Mucosa of rectum (tissue), 2 donors: ENCODE measurements at regions not wholly inside any gene's neighbourhood (a gene's known extent, or its start where the extent isn't known, plus 50 kb on each side); places are given as distances from the start of the nearest gene placed in this dataset.
"Not testable (repeated sequence)": the region's sequence is repeated elsewhere in the genome, so short reads cannot be mapped to it uniquely, and the experiment has no call there.

Experiments
- H3K27ac ChIP-seq, 2 donors: one replicate each; pipeline ENCODE4 v1.7.0; 2013; ENCODE audit warnings: inconsistent platforms in 2 of 2, low read depth in 2 of 2, low read length in 2 of 2
- H3K27me3 ChIP-seq, 2 donors: one replicate each; pipeline ENCODE4 v1.7.0; 2013; ENCODE audit warnings: low read length in 2 of 2; ENCODE audit not compliant: control insufficient read depth in 2 of 2, insufficient read depth in 2 of 2
- H3K36me3 ChIP-seq, 2 donors: one replicate each; pipeline ENCODE4 v1.7.0; 2013; ENCODE audit warnings: low read length in 2 of 2; ENCODE audit not compliant: control insufficient read depth in 2 of 2, insufficient read depth in 2 of 2
- H3K4me1 ChIP-seq, 2 donors: one replicate each; pipeline ENCODE4 v1.7.0; 2013; ENCODE audit warnings: low read length in 2 of 2, mild to moderate bottlenecking in 1 of 2; ENCODE audit not compliant: control insufficient read depth in 2 of 2, insufficient read depth in 2 of 2
- H3K4me3 ChIP-seq, 2 donors: one replicate each; pipeline ENCODE4 v1.7.0; 2013; ENCODE audit warnings: low read length in 2 of 2
- H3K9ac ChIP-seq, 2 donors: one replicate each; pipeline ENCODE4 v1.7.0; 2013; ENCODE audit warnings: low read length in 2 of 2, low read depth in 1 of 2, mild to moderate bottlenecking in 1 of 2
- H3K9me3 ChIP-seq, 2 donors: one replicate each; pipeline ENCODE4 v1.7.0; 2013; ENCODE audit warnings: low read length in 2 of 2; ENCODE audit not compliant: control insufficient read depth in 2 of 2
- donor health status: healthy.
- donor health status: Normal muscosa, but diverticular disease.

DNA sequence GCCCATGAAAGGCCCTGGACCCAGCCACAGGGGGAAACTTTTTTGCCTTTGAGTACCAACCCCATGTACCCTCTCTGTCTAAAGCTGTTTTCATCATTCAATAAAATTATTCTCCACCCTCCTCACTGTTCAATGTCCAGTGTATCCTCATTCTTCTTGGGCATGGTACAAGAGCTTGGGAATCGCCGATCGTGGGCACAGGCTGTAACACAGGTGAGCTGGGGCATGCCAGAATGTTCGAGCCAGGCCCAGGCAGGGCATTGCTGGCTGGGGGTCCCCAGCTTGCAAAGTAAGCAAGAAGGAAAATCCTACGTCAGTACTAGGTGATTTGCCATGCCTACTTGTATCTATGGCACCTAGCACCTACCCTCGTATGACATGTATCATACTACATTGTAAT lies 162.1 kb upstream of the NOL4 start:
- Histone ChIP-seq H3K9me3 (no peaks in the 10 kb centered on the region), H3K27me3 (no peaks in the 10 kb centered on the region), H3K27ac (no peak overlapping the region), H3K4me3 (no peak overlapping the region), H3K4me1 (no peaks in the 10 kb centered on the region), H3K9ac (no peak overlapping the region), H3K36me3 (no peaks in the 10 kb centered on the region)

GRCh38 chr18:34397286-34397896 lies 172.7 kb upstream of the NOL4 start:
- no peak overlapping the region for H3K27ac ChIP-seq
- no peaks in the 10 kb centered on the region for H3K36me3 ChIP-seq
- no peak overlapping the region for H3K4me3 ChIP-seq
- no peaks in the 10 kb centered on the region for H3K27me3 ChIP-seq
- H3K4me1 ChIP-seq, result no peaks in the 10 kb centered on the region
- H3K9me3 ChIP-seq, result no peaks in the 10 kb centered on the region
- no peak overlapping the region for H3K9ac ChIP-seq

- Histone ChIP-seq H3K9me3 (no peaks in the 10 kb centered on the region), H3K4me3 (no peak overlapping the region)
Measured at GRCh38 chr18:34399892-34400291, 175.2 kb upstream of the NOL4 start.

DNA sequence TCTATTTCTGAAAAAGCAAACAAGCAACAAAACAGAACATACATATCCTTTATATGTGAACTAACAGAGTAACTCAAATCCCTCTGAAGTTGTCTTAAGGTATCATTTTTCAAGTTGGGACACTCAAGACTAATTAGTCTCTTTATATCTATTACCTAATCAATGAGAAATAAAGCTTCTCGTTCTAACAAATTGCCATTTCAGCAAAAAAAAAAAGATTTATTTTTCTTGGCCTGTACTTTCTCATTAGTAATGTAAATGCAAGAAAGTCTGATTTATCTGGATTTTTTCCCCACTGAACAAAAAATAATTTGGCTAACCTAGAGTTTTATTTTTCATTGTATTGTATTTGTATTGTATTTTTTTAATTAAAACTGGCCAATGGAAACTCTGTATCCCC lies 176.1 kb upstream of the NOL4 start:
- H3K4me3 ChIP-seq, result no peak overlapping the region
- no peaks in the 10 kb centered on the region for H3K9me3 ChIP-seq
- no peaks in the 10 kb centered on the region for H3K36me3 ChIP-seq
- H3K9ac ChIP-seq, result no peak overlapping the region
- H3K27me3 ChIP-seq, result no peaks in the 10 kb centered on the region
- H3K27ac ChIP-seq, result no peak overlapping the region
- no peaks in the 10 kb centered on the region for H3K4me1 ChIP-seq

More at GRCh38 chr18:34399892-34400291, 175.2 kb upstream of the NOL4 start:
- H3K9ac ChIP-seq, result no peak overlapping the region
- no peaks in the 10 kb centered on the region for H3K4me1 ChIP-seq
- H3K36me3 ChIP-seq, result no peaks in the 10 kb centered on the region
- no peak overlapping the region for H3K27ac ChIP-seq
- no peaks in the 10 kb centered on the region for H3K27me3 ChIP-seq

DNA sequence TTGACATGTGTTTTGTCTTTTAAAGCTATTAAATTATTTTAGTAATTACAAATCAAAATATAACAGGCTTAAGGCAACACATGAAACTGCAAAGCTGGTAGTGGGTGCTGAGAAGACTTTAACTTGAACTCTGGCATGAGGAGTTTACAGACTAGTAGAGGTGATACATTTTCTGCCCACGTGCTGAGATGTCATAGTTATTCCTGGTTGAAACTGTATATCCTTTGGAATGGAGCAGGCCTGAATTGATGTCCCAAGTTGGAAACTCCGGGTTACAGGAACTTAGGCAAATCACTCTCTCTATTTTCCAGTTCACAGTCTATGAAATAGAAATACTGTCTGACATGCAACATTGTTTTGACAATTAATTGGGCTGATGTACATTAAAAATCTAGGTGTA lies 177.1 kb upstream of the NOL4 start:
- H3K27ac ChIP-seq, result no peak overlapping the region
- no peak overlapping the region for H3K4me3 ChIP-seq
- H3K36me3 ChIP-seq, result no peaks in the 10 kb centered on the region
- no peaks in the 10 kb centered on the region for H3K4me1 ChIP-seq
- H3K27me3 ChIP-seq, result no peaks in the 10 kb centered on the region
- H3K9ac ChIP-seq, result no peak overlapping the region
- H3K9me3 ChIP-seq, result no peaks in the 10 kb centered on the region

GRCh38 chr18:34407471-34407870 lies 182.8 kb upstream of the NOL4 start:
- H3K9ac ChIP-seq, H3K27me3 ChIP-seq, H3K9me3 ChIP-seq, H3K4me3 ChIP-seq, H3K4me1 ChIP-seq, H3K36me3 ChIP-seq, H3K27ac ChIP-seq: not testable (repeated sequence)

DNA sequence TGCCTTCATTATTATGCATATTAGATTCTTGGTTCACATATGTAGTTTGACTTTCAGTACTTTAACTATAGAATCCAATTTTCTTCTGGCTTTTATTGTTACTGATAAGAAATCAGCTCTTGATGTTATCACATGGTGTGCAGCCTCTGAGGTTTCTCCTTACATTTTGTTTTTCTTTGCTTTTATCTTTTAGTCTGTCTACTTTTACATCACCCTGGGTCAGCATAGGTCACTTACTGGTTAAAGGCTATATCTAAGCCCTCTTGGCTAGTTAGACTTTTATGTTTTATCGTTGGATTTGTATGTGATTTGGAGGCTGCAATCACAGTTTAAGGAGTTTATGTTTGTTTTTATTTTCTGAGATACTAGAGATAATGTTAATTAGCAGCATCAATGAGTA lies 187.2 kb upstream of the NOL4 start:
- Histone ChIP-seq H3K4me1 (no peaks in the 10 kb centered on the region), H3K9me3 (no peaks in the 10 kb centered on the region), H3K4me3 (no peak overlapping the region), H3K36me3 (no peaks in the 10 kb centered on the region), H3K27ac (no peak overlapping the region), H3K9ac (no peak overlapping the region), H3K27me3 (no peaks in the 10 kb centered on the region)

DNA sequence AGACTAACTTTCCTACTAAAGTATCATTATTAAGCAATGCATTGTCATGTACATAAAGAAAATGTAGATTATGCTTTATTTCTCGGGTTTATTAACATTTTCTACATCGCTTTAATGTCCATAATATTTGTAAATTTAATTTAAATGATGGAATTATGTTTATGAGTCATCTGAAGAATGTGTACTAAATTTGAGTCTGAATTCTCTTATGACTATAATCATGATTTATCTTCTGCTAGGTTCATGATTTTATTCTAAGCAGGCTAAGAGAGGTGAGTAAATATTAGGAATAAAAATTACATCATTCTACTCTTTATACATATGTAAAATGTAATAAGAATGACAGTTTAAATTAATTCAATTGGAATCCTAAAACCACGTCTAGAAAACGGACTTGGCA lies 206.3 kb upstream of the NOL4 start:
- Histone ChIP-seq H3K9ac (no peak overlapping the region), H3K36me3 (no peaks in the 10 kb centered on the region), H3K27me3 (no peaks in the 10 kb centered on the region), H3K4me3 (no peak overlapping the region), H3K27ac (no peak overlapping the region), H3K9me3 (no peaks in the 10 kb centered on the region), H3K4me1 (no peaks in the 10 kb centered on the region)

DNA sequence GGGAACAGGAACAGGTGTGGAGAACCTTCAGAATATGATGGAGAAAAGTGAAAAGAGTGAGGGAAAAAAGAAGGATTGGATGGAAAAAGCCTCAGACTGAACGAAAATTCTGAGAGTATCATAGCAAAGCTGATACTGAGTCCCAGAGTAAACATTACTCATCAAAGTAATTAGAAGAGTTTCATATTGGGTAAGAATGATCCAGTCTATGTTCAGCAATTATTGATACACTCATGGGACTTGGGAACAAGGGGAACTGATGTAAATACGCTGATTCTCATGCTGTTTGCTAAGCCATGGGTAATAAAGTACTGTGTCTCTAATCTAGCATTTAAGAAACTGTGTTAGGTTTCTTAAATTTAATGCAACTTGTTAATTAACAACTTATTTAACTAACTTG lies 219.9 kb upstream of the NOL4 start:
- H3K36me3 ChIP-seq, result no peaks in the 10 kb centered on the region
- no peak overlapping the region for H3K9ac ChIP-seq
- no peak overlapping the region for H3K4me3 ChIP-seq

DNA sequence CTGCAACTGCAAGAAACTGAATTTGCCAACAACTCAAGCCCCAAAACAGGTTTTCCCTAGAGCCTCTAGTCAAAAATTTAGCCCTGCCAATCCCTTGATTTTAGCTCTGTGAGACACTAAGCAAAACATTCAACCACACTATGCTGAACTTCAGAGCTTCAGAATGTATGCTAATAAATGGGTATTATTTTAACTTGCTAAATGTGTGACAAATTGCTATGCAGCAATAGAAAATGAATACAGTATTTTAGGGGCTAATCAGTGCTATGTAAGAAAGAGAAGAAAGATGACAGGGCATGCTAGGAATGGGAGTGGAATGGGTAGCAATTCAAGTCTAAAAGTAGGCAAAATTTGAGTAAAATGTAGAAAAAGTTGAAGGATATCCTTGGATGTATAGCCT lies 223.9 kb upstream of the NOL4 start:
- Histone ChIP-seq H3K4me1 (no peaks in the 10 kb centered on the region), H3K27me3 (no peaks in the 10 kb centered on the region), H3K9ac (no peak overlapping the region), H3K36me3 (no peaks in the 10 kb centered on the region), H3K4me3 (no peak overlapping the region), H3K9me3 (no peaks in the 10 kb centered on the region), H3K27ac (no peak overlapping the region)

More for the DNA sequence above, 219.9 kb upstream of the NOL4 start:
- Histone ChIP-seq H3K27ac (no peak overlapping the region), H3K4me1 (no peaks in the 10 kb centered on the region), H3K27me3 (no peaks in the 10 kb centered on the region), H3K9me3 (no peaks in the 10 kb centered on the region)

GRCh38 chr18:34457761-34458160 lies 233.0 kb upstream of the NOL4 start:
- Histone ChIP-seq H3K9me3 (no peaks in the 10 kb centered on the region), H3K4me3 (no peak overlapping the region), H3K9ac (no peak overlapping the region), H3K4me1 (no peaks in the 10 kb centered on the region), H3K27me3 (no peaks in the 10 kb centered on the region), H3K36me3 (no peaks in the 10 kb centered on the region), H3K27ac (no peak overlapping the region)
